Adipocyte (in vitro differentiated cells): ENCODE measurements at regions not wholly inside any gene's neighbourhood (a gene's known extent, or its start where the extent isn't known, plus 50 kb on each side); places are given as distances from the start of the nearest gene placed in this dataset.

Experiments used
- DNase-seq: peaks from one replicate; pipeline ENCODE4 v3.0.0-alpha.2; 2015; ENCODE audit warnings: low read depth
- H3K27me3 ChIP-seq: replicated peaks from 2 replicates; pipeline ENCODE4 v1.7.0; 2013; ENCODE audit warnings: mild to moderate bottlenecking, low read length, moderate library complexity; ENCODE audit not compliant: control insufficient read depth, insufficient read depth
- H3K36me3 ChIP-seq: 2 replicates; pipeline ENCODE4 v1.7.0; 2013; ENCODE audit warnings: low read length, mild to moderate bottlenecking, moderate library complexity; ENCODE audit not compliant: control insufficient read depth, insufficient read depth, severe bottlenecking
- H3K4me1 ChIP-seq: 2 replicates; pipeline ENCODE4 v1.7.0; 2013; ENCODE audit warnings: mild to moderate bottlenecking, low read length, moderate library complexity; ENCODE audit not compliant: control insufficient read depth, insufficient read depth
- H3K4me3 ChIP-seq: 2 replicates; pipeline ENCODE4 v1.7.0; 2013; ENCODE audit warnings: mild to moderate bottlenecking, low read length, moderate library complexity
- H3K9ac ChIP-seq: 2 replicates; pipeline ENCODE4 v1.7.0; 2013; ENCODE audit warnings: mild to moderate bottlenecking, low read length, moderate library complexity
- H3K9me3 ChIP-seq: 2 replicates; pipeline ENCODE4 v1.7.0; 2013; ENCODE audit warnings: mild to moderate bottlenecking, low read length, moderate library complexity; ENCODE audit not compliant: control insufficient read depth

- Histone ChIP-seq H3K36me3 (no peaks in the 10 kb centered on the region), H3K4me3 (no peak overlapping the region), H3K4me1 (no peaks in the 10 kb centered on the region), H3K9me3 (no peaks in the 10 kb centered on the region), H3K9ac (no peak overlapping the region), H3K27me3 (peaks cover 10% of the 10 kb centered on the region)
- no peak for DNase-seq
These were observed 155.4 kb upstream of the EGLN3 start for GRCh38 chr14:34106310-34106709.

- Histone ChIP-seq H3K36me3 (no peaks in the 10 kb centered on the region), H3K4me1 (no peaks in the 10 kb centered on the region), H3K4me3 (no peak overlapping the region), H3K9me3 (no peaks in the 10 kb centered on the region), H3K27me3 (peaks cover 9% of the 10 kb centered on the region), H3K9ac (no peak overlapping the region)
- DNase-seq: no peak
These were observed 153.9 kb upstream of the EGLN3 start for GRCh38 chr14:34104489-34105397.

GRCh38 chr14:34103176-34103575 lies 152.3 kb upstream of the EGLN3 start:
- DNase-seq: no peak
- no peak overlapping the region for H3K4me3 ChIP-seq
- H3K27me3 ChIP-seq: peaks cover 9% of the 10 kb centered on the region
- no peak overlapping the region for H3K9ac ChIP-seq
- H3K4me1 ChIP-seq: no peaks in the 10 kb centered on the region
- H3K9me3 ChIP-seq: no peaks in the 10 kb centered on the region
- H3K36me3 ChIP-seq: no peaks in the 10 kb centered on the region

- no peaks in the 10 kb centered on the region for H3K36me3 ChIP-seq
These were observed 148.8 kb upstream of the EGLN3 start for GRCh38 chr14:34099635-34100034.

GRCh38 chr14:34098985-34099349 lies 148.1 kb upstream of the EGLN3 start:
- no peak for DNase-seq
- Histone ChIP-seq H3K36me3 (no peaks in the 10 kb centered on the region), H3K9me3 (no peaks in the 10 kb centered on the region), H3K4me3 (no peak overlapping the region), H3K27me3 (no peaks in the 10 kb centered on the region), H3K4me1 (no peaks in the 10 kb centered on the region), H3K9ac (no peak overlapping the region)

More at GRCh38 chr14:34099635-34100034, 148.8 kb upstream of the EGLN3 start:
- H3K9ac ChIP-seq: no peak overlapping the region
- H3K4me1 ChIP-seq: no peaks in the 10 kb centered on the region
- no peaks in the 10 kb centered on the region for H3K9me3 ChIP-seq
- H3K4me3 ChIP-seq: no peak overlapping the region
- no peaks in the 10 kb centered on the region for H3K27me3 ChIP-seq
- DNase-seq: no peak

GRCh38 chr14:34098045-34098984 lies 147.4 kb upstream of the EGLN3 start:
- Histone ChIP-seq H3K9ac (no peak overlapping the region), H3K9me3 (no peaks in the 10 kb centered on the region), H3K36me3 (no peaks in the 10 kb centered on the region), H3K4me3 (no peak overlapping the region), H3K4me1 (no peaks in the 10 kb centered on the region), H3K27me3 (peaks cover 5% of the 10 kb centered on the region)
- peak; percentile 72 for DNase-seq

- no peak for DNase-seq
These were observed 146.8 kb upstream of the EGLN3 start for GRCh38 chr14:34097644-34098043.

GRCh38 chr14:34094384-34094783 lies 143.5 kb upstream of the EGLN3 start:
- Histone ChIP-seq H3K4me1 (no peaks in the 10 kb centered on the region), H3K4me3 (no peak overlapping the region), H3K9ac (no peak overlapping the region), H3K36me3 (no peaks in the 10 kb centered on the region), H3K9me3 (no peaks in the 10 kb centered on the region), H3K27me3 (peaks cover 8% of the 10 kb centered on the region)
- no peak for DNase-seq

More at GRCh38 chr14:34097644-34098043, 146.8 kb upstream of the EGLN3 start:
- no peaks in the 10 kb centered on the region for H3K9me3 ChIP-seq
- H3K27me3 ChIP-seq: peaks cover 8% of the 10 kb centered on the region
- no peaks in the 10 kb centered on the region for H3K4me1 ChIP-seq
- no peaks in the 10 kb centered on the region for H3K36me3 ChIP-seq
- H3K9ac ChIP-seq: no peak overlapping the region
- H3K4me3 ChIP-seq: no peak overlapping the region

- Histone ChIP-seq H3K36me3 (no peaks in the 10 kb centered on the region), H3K4me3 (no peak overlapping the region), H3K27me3 (peaks cover 8% of the 10 kb centered on the region), H3K9ac (no peak overlapping the region), H3K4me1 (no peaks in the 10 kb centered on the region), H3K9me3 (no peaks in the 10 kb centered on the region)
- DNase-seq: no peak
These were observed 143.0 kb upstream of the EGLN3 start for GRCh38 chr14:34093883-34094282.

- no peak for DNase-seq
- H3K27me3 ChIP-seq: peaks cover 12% of the 10 kb centered on the region
- H3K4me1 ChIP-seq: no peaks in the 10 kb centered on the region
- H3K4me3 ChIP-seq: no peak overlapping the region
- peaks cover 8% of the 10 kb centered on the region for H3K9me3 ChIP-seq
- no peaks in the 10 kb centered on the region for H3K36me3 ChIP-seq
- no peak overlapping the region for H3K9ac ChIP-seq
These were observed 139.6 kb upstream of the EGLN3 start for GRCh38 chr14:34090451-34090850.

- Histone ChIP-seq H3K9me3 (peaks cover 8% of the 10 kb centered on the region), H3K9ac (no peak overlapping the region), H3K36me3 (no peaks in the 10 kb centered on the region), H3K27me3 (peaks cover 12% of the 10 kb centered on the region), H3K4me3 (no peak overlapping the region), H3K4me1 (no peaks in the 10 kb centered on the region)
- DNase-seq: no peak
These were observed 138.0 kb upstream of the EGLN3 start for GRCh38 chr14:34088914-34089313.
